Upper lobe of left lung (tissue), 4 donors: ENCODE measurements at regions not wholly inside any gene's neighbourhood (a gene's known extent, or its start where the extent isn't known, plus 50 kb on each side); places are given as distances from the start of the nearest gene placed in this dataset.

Experiments
- CTCF ChIP-seq, 6 experiments: fragments of 450-650 bp in 4 of 6; fragments of 200-600 bp in 2 of 6; sonication (generic) in 2 of 6; IDR thresholded peaks; one replicate each; pipeline ENCODE4 v1.5.1; 2016 to 2019; ENCODE audit warnings: antibody characterized with exemption in 6 of 6
- POLR2A ChIP-seq, 4 donors: fragments of 450-650 bp; IDR thresholded peaks; one replicate each; pipeline ENCODE4 v1.5.1; 2016 to 2017; ENCODE audit warnings: antibody characterized with exemption in 4 of 4, mild to moderate bottlenecking in 2 of 4

GRCh38 chr22:48391820-48392219 is 1435.9 kb downstream of the BRD1 start:
- TF ChIP-seq CTCF (IDR thresholded peaks at IDR 0.05) (no peak), POLR2A (IDR thresholded peaks at IDR 0.05) (no peak)
